WTC11 (cell line): ENCODE measurements at regions not wholly inside any gene's neighbourhood (a gene's known extent, or its start where the extent isn't known, plus 50 kb on each side); places are given as distances from the start of the nearest gene placed in this dataset.

ENCODE experiments used
- ATAC-seq: fragments of 200-7000 bp; cut with Tn5 transposase; 2 replicates; pipeline ENCODE4 v1.10.0; 2021; ENCODE audit warnings: mild to moderate bottlenecking, moderate library complexity
- CTCF ChIA-PET: fragments of 300-600 bp; sonication (Branson Sonifier 250); formaldehyde crosslinking; loops from one replicate; lab custom pipeline; 2021; ENCODE audit warnings: antibody characterized with exemption; lab: Charles Lee
- POLR2A ChIA-PET: fragments of 350-600 bp; sonication (Branson Sonifier 250); formaldehyde crosslinking; loops from one replicate; lab custom pipeline; 2021; ENCODE audit warnings: antibody characterized with exemption; lab: Charles Lee
- DNase-seq: peaks from one replicate; pipeline ENCODE4 v3.0.0; 2021; ENCODE audit warnings: low spot score
- H3K27ac Mint-ChIP-seq: 2 replicates; pipeline ENCODE4 v1.8.0; 2021; ENCODE audit warnings: mixed read lengths
- H3K27me3 Mint-ChIP-seq: 2 replicates; pipeline ENCODE4 v1.8.0; 2021; ENCODE audit warnings: low read depth, mild to moderate bottlenecking, moderate library complexity, mixed read lengths
- H3K36me3 Mint-ChIP-seq: 2 replicates; pipeline ENCODE4 v1.8.0; 2021; ENCODE audit warnings: mixed read lengths
- H3K4me1 Mint-ChIP-seq: 2 replicates; pipeline ENCODE4 v1.8.0; 2022; ENCODE audit warnings: mixed read lengths
- H3K4me3 Mint-ChIP-seq: 2 replicates; pipeline ENCODE4 v1.8.0; 2021; ENCODE audit warnings: mild to moderate bottlenecking, moderate library complexity, mixed read lengths
- H3K9me3 Mint-ChIP-seq: 2 replicates; pipeline ENCODE4 v1.8.0; 2021; ENCODE audit warnings: mixed read lengths
- AFF4 ChIP-seq: sonication (generic); formaldehyde crosslinking; IDR thresholded peaks from 2 replicates; pipeline ENCODE4 v1.8.1; 2023; ENCODE audit warnings: mild to moderate bottlenecking, missing genetic modification reagents, borderline replicate concordance
- ATF1 ChIP-seq: sonication (generic); formaldehyde crosslinking; IDR thresholded peaks from 2 replicates; pipeline ENCODE4 v1.8.1; 2023; ENCODE audit warnings: mild to moderate bottlenecking, moderate library complexity, missing genetic modification reagents
- ATF3 ChIP-seq: sonication (generic); formaldehyde crosslinking; conservative IDR thresholded peaks from 2 replicates; pipeline ENCODE4 v1.8.1; 2022; ENCODE audit warnings: mild to moderate bottlenecking, missing genetic modification reagents
- CREM ChIP-seq: sonication (generic); formaldehyde crosslinking; IDR thresholded peaks from 2 replicates; pipeline ENCODE4 v1.8.1; 2022; ENCODE audit warnings: mild to moderate bottlenecking, missing genetic modification reagents, moderate library complexity
- E2F5 ChIP-seq: sonication (generic); formaldehyde crosslinking; IDR thresholded peaks from 2 replicates; pipeline ENCODE4 v1.8.1; 2022; ENCODE audit warnings: mild to moderate bottlenecking, moderate library complexity, missing genetic modification reagents
- FOXK1 ChIP-seq: sonication (generic); formaldehyde crosslinking; IDR thresholded peaks from 2 replicates; pipeline ENCODE4 v1.8.0; 2022; ENCODE audit warnings: mild to moderate bottlenecking, moderate library complexity, missing genetic modification reagents
- FOXP1 ChIP-seq: sonication (generic); formaldehyde crosslinking; IDR thresholded peaks from 2 replicates; pipeline ENCODE4 v1.8.0; 2022; ENCODE audit warnings: missing genetic modification reagents, mild to moderate bottlenecking, moderate library complexity, borderline replicate concordance
- HMGA2 ChIP-seq: fragments of 250-450 bp; sonication (Bioruptor Pico); IDR thresholded peaks from 2 replicates; pipeline ENCODE4 v1.4.0; 2021; ENCODE audit warnings: mild to moderate bottlenecking, moderate library complexity
- IRF2 ChIP-seq: sonication (generic); formaldehyde crosslinking; IDR thresholded peaks from 2 replicates; pipeline ENCODE4 v1.8.0; 2022; ENCODE audit warnings: low read depth, missing genetic modification reagents, borderline replicate concordance
- JAZF1 ChIP-seq: fragments of 250-450 bp; sonication (Bioruptor Pico); IDR thresholded peaks from 2 replicates; pipeline ENCODE4 v1.9.0; 2021; ENCODE audit warnings: moderate library complexity, mild to moderate bottlenecking, inconsistent platforms
- KAT7 ChIP-seq: sonication (generic); formaldehyde crosslinking; IDR thresholded peaks from 2 replicates; pipeline ENCODE4 v1.8.1; 2023; ENCODE audit warnings: missing genetic modification reagents, mild to moderate bottlenecking, borderline replicate concordance
- MYBL2 ChIP-seq: sonication (generic); formaldehyde crosslinking; IDR thresholded peaks from 2 replicates; pipeline ENCODE4 v1.8.1; 2023; ENCODE audit warnings: mild to moderate bottlenecking, moderate library complexity, missing genetic modification reagents
- NFYB ChIP-seq: sonication (generic); formaldehyde crosslinking; conservative IDR thresholded peaks from 2 replicates; pipeline ENCODE4 v1.8.0; 2022; ENCODE audit warnings: low read depth, missing genetic modification reagents
- NR1H2 ChIP-seq: sonication (generic); formaldehyde crosslinking; IDR thresholded peaks from 2 replicates; pipeline ENCODE4 v1.9.0; 2021; ENCODE audit warnings: mild to moderate bottlenecking, moderate library complexity, missing genetic modification reagents
- NR2C2 ChIP-seq: sonication (generic); formaldehyde crosslinking; IDR thresholded peaks from 2 replicates; pipeline ENCODE4 v1.8.0; 2022; ENCODE audit warnings: mild to moderate bottlenecking, missing genetic modification reagents
- OVOL2 ChIP-seq: fragments of 250-450 bp; sonication (Bioruptor Pico); IDR thresholded peaks from 2 replicates; pipeline ENCODE4 v1.9.0; 2021; ENCODE audit warnings: mild to moderate bottlenecking, borderline replicate concordance
- RELA ChIP-seq: sonication (generic); formaldehyde crosslinking; IDR thresholded peaks from 2 replicates; pipeline ENCODE4 v1.8.1; 2022; ENCODE audit warnings: missing genetic modification reagents, mild to moderate bottlenecking, borderline replicate concordance
- SMAD4 ChIP-seq: sonication (generic); formaldehyde crosslinking; IDR thresholded peaks from 2 replicates; pipeline ENCODE4 v1.8.0; 2022; ENCODE audit warnings: mild to moderate bottlenecking, missing genetic modification reagents
- TEAD1 ChIP-seq: sonication (generic); formaldehyde crosslinking; IDR thresholded peaks from 2 replicates; pipeline ENCODE4 v1.8.0; 2022; ENCODE audit warnings: mild to moderate bottlenecking, missing genetic modification reagents
- ZNF121 ChIP-seq: sonication (generic); formaldehyde crosslinking; IDR thresholded peaks from 2 replicates; pipeline ENCODE4 v1.8.0; 2023; ENCODE audit warnings: missing genetic modification reagents
- ZNF263 ChIP-seq: sonication (generic); formaldehyde crosslinking; IDR thresholded peaks from 2 replicates; pipeline ENCODE4 v1.8.1; 2022; ENCODE audit warnings: low read depth, mild to moderate bottlenecking, moderate library complexity, missing genetic modification reagents
- ZNF317 ChIP-seq: sonication (generic); formaldehyde crosslinking; IDR thresholded peaks from 2 replicates; pipeline ENCODE4 v1.8.1; 2023; ENCODE audit warnings: low read depth, mild to moderate bottlenecking, moderate library complexity, missing genetic modification reagents, borderline replicate concordance
- ZSCAN18 ChIP-seq: fragments of 250-450 bp; sonication (Bioruptor Pico); IDR thresholded peaks from 2 replicates; pipeline ENCODE4 v2.1.2; 2022; ENCODE audit warnings: mild to moderate bottlenecking, moderate library complexity
- TF ChIP-seq, protein P1 (sequence below): sonication (generic); formaldehyde crosslinking; IDR thresholded peaks from 2 replicates; pipeline ENCODE4 v1.8.1; 2023; ENCODE audit warnings: mild to moderate bottlenecking, missing genetic modification reagents
- TF ChIP-seq, protein P2 (sequence below): sonication (generic); formaldehyde crosslinking; IDR thresholded peaks from 2 replicates; pipeline ENCODE4 v1.8.0; 2022; ENCODE audit warnings: mild to moderate bottlenecking, missing genetic modification reagents
- TF ChIP-seq, protein P3 (sequence below): sonication (generic); formaldehyde crosslinking; IDR thresholded peaks from 2 replicates; pipeline ENCODE4 v1.8.1; 2022; ENCODE audit warnings: low read depth, missing genetic modification reagents, borderline replicate concordance

DNA sequence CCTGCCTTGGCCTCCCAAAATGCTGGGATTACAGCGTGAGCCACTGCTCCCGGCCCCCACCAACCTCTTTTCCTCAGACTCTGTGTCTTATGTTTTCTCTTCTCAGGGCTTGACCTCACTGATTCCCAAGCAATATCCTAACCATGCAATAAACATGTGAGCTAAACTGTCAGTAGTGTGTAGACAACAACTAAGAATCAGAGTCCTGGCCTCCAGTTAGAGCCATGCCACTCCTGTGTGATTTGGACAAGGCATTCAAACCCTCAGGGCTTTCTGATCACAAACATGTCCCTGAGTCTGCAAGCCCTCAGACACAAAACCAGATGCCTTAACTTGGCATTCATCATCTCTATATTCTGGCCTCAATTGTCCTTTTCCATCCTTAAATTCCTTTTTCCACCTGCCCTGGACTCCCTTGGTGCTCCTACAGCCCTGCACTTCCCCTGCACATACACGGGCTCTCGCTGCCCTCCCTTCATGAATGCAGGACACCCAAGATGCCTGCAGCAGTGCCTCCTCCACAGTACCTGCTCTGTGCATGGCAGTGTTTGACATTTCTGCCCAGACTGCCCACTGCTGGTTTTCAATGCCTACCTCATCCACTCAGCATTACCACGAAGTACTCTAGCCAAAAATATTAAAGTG lies 142.8 kb downstream of the CYP26A1 start:
- ChIA-PET CTCF (no interaction called here), POLR2A (no interaction called here)
- Mint-ChIP-seq H3K27me3 (no peaks in the 10 kb centered on the region), H3K9me3 (no peaks in the 10 kb centered on the region)
- TF ChIP-seq CREM (CRISPR knock-in tag) (no peak), NR2C2 (CRISPR knock-in tag) (no peak), FOXK1 (CRISPR knock-in tag) (no peak), HMGA2 (CRISPR knock-in tag) (no peak), ZSCAN18 (CRISPR knock-in tag) (no peak), TEAD1 (CRISPR knock-in tag) (no peak), ZNF121 (CRISPR knock-in tag) (no peak), OVOL2 (CRISPR knock-in tag) (no peak), KAT7 (CRISPR knock-in tag) (no peak), NFYB (CRISPR knock-in tag) (no peak), FOXP1 (CRISPR knock-in tag) (no peak), RELA (CRISPR knock-in tag) (no peak), NR1H2 (CRISPR knock-in tag) (no peak), E2F5 (no peak), SMAD4 (CRISPR knock-in tag) (no peak), ZNF263 (CRISPR knock-in tag) (no peak)
- TF ChIP-seq, protein P1, sequence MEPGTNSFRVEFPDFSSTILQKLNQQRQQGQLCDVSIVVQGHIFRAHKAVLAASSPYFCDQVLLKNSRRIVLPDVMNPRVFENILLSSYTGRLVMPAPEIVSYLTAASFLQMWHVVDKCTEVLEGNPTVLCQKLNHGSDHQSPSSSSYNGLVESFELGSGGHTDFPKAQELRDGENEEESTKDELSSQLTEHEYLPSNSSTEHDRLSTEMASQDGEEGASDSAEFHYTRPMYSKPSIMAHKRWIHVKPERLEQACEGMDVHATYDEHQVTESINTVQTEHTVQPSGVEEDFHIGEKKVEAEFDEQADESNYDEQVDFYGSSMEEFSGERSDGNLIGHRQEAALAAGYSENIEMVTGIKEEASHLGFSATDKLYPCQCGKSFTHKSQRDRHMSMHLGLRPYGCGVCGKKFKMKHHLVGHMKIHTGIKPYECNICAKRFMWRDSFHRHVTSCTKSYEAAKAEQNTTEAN (CRISPR knock-in tag), result no peak
- TF ChIP-seq, protein P2, sequence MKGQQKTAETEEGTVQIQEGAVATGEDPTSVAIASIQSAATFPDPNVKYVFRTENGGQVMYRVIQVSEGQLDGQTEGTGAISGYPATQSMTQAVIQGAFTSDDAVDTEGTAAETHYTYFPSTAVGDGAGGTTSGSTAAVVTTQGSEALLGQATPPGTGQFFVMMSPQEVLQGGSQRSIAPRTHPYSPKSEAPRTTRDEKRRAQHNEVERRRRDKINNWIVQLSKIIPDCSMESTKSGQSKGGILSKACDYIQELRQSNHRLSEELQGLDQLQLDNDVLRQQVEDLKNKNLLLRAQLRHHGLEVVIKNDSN (CRISPR knock-in tag), result no peak
- TF ChIP-seq, all 79 proteins: peak for 0
- Mint-ChIP-seq H3K4me3 (no peak overlapping the region), H3K36me3 (no peaks in the 10 kb centered on the region), H3K4me1 (peaks cover 9% of the 10 kb centered on the region), H3K27ac (no peak overlapping the region)
- DNase-seq (no peak), ATAC-seq (no peak)

DNA sequence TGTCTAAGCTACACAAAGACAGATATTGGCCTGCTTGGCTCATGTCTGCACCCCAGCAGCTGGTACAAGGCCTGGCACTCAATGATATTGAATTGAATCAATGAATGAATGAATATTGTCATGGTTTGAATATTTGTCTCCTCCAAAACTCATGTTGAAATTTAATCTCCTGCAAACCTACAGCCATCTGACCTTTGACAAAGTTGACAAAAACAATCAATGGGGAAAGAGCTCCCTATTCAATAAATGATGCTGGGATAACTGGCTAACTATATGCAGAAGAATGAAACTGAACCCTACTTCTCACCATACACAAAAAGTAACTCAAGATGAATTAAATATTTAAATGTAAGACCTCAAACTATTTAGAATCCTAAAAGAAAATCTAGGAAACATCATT lies 144.7 kb downstream of the CYP26A1 start:
- H3K27ac Mint-ChIP-seq, result no peak overlapping the region
- TF ChIP-seq AFF4 (no peak), ZNF317 (CRISPR knock-in tag) (no peak), ATF1 (CRISPR knock-in tag) (no peak), MYBL2 (CRISPR knock-in tag) (no peak), IRF2 (CRISPR knock-in tag) (no peak), ATF3 (no peak), JAZF1 (CRISPR knock-in tag) (no peak)
- TF ChIP-seq, protein P3, sequence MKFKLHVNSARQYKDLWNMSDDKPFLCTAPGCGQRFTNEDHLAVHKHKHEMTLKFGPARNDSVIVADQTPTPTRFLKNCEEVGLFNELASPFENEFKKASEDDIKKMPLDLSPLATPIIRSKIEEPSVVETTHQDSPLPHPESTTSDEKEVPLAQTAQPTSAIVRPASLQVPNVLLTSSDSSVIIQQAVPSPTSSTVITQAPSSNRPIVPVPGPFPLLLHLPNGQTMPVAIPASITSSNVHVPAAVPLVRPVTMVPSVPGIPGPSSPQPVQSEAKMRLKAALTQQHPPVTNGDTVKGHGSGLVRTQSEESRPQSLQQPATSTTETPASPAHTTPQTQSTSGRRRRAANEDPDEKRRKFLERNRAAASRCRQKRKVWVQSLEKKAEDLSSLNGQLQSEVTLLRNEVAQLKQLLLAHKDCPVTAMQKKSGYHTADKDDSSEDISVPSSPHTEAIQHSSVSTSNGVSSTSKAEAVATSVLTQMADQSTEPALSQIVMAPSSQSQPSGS (CRISPR knock-in tag), result no peak
- TF ChIP-seq, all 79 proteins: peak for 0
- CTCF ChIA-PET, result no interaction called here
- DNase-seq (no peak), ATAC-seq (no peak)
- peaks cover 9% of the 10 kb centered on the region for H3K9me3 Mint-ChIP-seq
- POLR2A ChIA-PET, result no interaction called here
- H3K36me3 Mint-ChIP-seq, result peaks cover 8% of the 10 kb centered on the region
- H3K4me3 Mint-ChIP-seq, result no peak overlapping the region
- peaks cover 10% of the 10 kb centered on the region; the same call in 1 of the 2 replicates for H3K27me3 Mint-ChIP-seq
- peaks cover 9% of the 10 kb centered on the region for H3K4me1 Mint-ChIP-seq
